Endothelial cell of umbilical vein (primary cell): ENCODE measurements at regions not wholly inside any gene's neighbourhood (a gene's known extent, or its start where the extent isn't known, plus 50 kb on each side); places are given as distances from the start of the nearest gene placed in this dataset.

ENCODE experiments used
- BruUV-seq: library from RNA; stranded (reverse); fragments of 400-500 nt; replicated peaks from 2 replicates; lab custom pipeline; 2021; lab: Mats Ljungman, UMichigan
- CTCF ChIA-PET: fragments of 300-600, 350-600 bp; sonication (Branson Sonifier 250); formaldehyde crosslinking; loops from one replicate; lab custom pipeline; 2021; ENCODE audit warnings: antibody characterized with exemption, inconsistent platforms; lab: Charles Lee
- POLR2A ChIA-PET: fragments of 300-600, 350-600 bp; sonication (Branson Sonifier 250); formaldehyde crosslinking; loops from one replicate; lab custom pipeline; 2021; ENCODE audit warnings: antibody characterized with exemption, inconsistent platforms; lab: Charles Lee
- DNase-seq: peaks from one replicate; pipeline ENCODE4 v3.0.0-alpha.2; 2011; ENCODE audit warnings: low read depth, low spot score
- FAIRE-seq: peaks from 2 replicates; lab custom pipeline; 2011; peaks lifted over from hg19 to GRCh38; lab: Jason Lieb, UNC
- H2AFZ ChIP-seq: 2 replicates; pipeline ENCODE4 v1.6.0; 2012; ENCODE audit warnings: low read depth, low read length, control low read depth, inconsistent platforms
- H3K27ac ChIP-seq: 2 replicates; pipeline ENCODE4 v1.5.1; 2011; ENCODE audit warnings: low read depth, mild to moderate bottlenecking, control low read depth, low read length, moderate library complexity; ENCODE audit not compliant: insufficient read depth
- H3K27me3 ChIP-seq, 2 experiments: 2 replicates each; pipeline versions ENCODE4 v1.6.0 to v1.6.1; 2011; ENCODE audit warnings: low read length in 2 of 2, mixed read lengths in 1 of 2; ENCODE audit not compliant: control insufficient read depth in 2 of 2, insufficient read depth in 2 of 2
- H3K36me3 ChIP-seq, 2 experiments: 2 replicates in 1 of 2; 3 replicates in 1 of 2; pipeline ENCODE4 v1.5.1; 2011; ENCODE audit warnings: low read length in 2 of 2, mild to moderate bottlenecking in 1 of 2, moderate library complexity in 1 of 2; ENCODE audit not compliant: control insufficient read depth in 2 of 2, insufficient read depth in 2 of 2; ENCODE audit errors: extremely low read depth in 1 of 2
- H3K4me1 ChIP-seq: 3 replicates; pipeline ENCODE4 v1.5.1; 2011; ENCODE audit warnings: mild to moderate bottlenecking, low read length; ENCODE audit not compliant: control insufficient read depth, insufficient read depth; ENCODE audit errors: extremely low read depth
- H3K4me2 ChIP-seq: 2 replicates; pipeline ENCODE4 v1.6.1; 2011; ENCODE audit warnings: low read length, control low read depth, mixed read lengths; ENCODE audit not compliant: insufficient read depth
- H3K4me3 ChIP-seq, 3 experiments: fragments of 200-600 bp in 1 of 3; sonication (generic), shearing (Covaris generic) in 1 of 3; replicated peaks in 1 of 3; 2 replicates each; pipeline ENCODE4 v1.5.1; 2011 to 2016; ENCODE audit warnings: control low read depth in 3 of 3, low read length in 3 of 3, mild to moderate bottlenecking in 2 of 3, inconsistent platforms in 1 of 3, low read depth in 1 of 3, moderate library complexity in 1 of 3; ENCODE audit not compliant: insufficient read depth in 1 of 3
- H3K79me2 ChIP-seq: 2 replicates; pipeline ENCODE4 v1.6.0; 2012; ENCODE audit warnings: low read length, inconsistent platforms; ENCODE audit not compliant: control insufficient read depth, insufficient read depth
- H3K9ac ChIP-seq: replicated peaks from 2 replicates; pipeline ENCODE3; 2011; ENCODE audit warnings: low read length, control low read depth; ENCODE audit not compliant: insufficient read depth; ENCODE audit errors: extremely low read depth
- H3K9me1 ChIP-seq: replicated peaks from 3 replicates; pipeline ENCODE4 v1.6.0; 2011; ENCODE audit warnings: mild to moderate bottlenecking, low read length; ENCODE audit not compliant: control insufficient read depth, insufficient read depth; ENCODE audit errors: extremely low read depth
- H3K9me3 ChIP-seq: replicated peaks from 2 replicates; pipeline ENCODE4 v1.5.1; 2012; ENCODE audit warnings: low read length, inconsistent platforms; ENCODE audit not compliant: control insufficient read depth, insufficient read depth
- H4K20me1 ChIP-seq: replicated peaks from 2 replicates; pipeline ENCODE3; 2011; ENCODE audit warnings: mild to moderate bottlenecking, low read length; ENCODE audit not compliant: control insufficient read depth, insufficient read depth; ENCODE audit errors: extremely low read depth
- GATA2 ChIP-seq: IDR thresholded peaks from 2 replicates; pipeline ENCODE4 v1.7.0; 2011; ENCODE audit warnings: low read depth, mild to moderate bottlenecking, moderate library complexity, mixed read lengths, low read length; ENCODE audit not compliant: insufficient read length, insufficient read depth
- JUN ChIP-seq: IDR thresholded peaks from 2 replicates; pipeline ENCODE4 v1.6.1; 2011; ENCODE audit warnings: borderline replicate concordance, low read depth; ENCODE audit not compliant: insufficient read length, insufficient read depth
- MYC ChIP-seq: IDR thresholded peaks from one replicate; pipeline ENCODE4 v1.6.1; 2011; ENCODE audit warnings: mild to moderate bottlenecking, low read depth, low read length
- POLR2AphosphoS5 ChIP-seq: IDR thresholded peaks from 2 replicates; pipeline ENCODE4 v1.6.1; 2012; ENCODE audit warnings: low read depth, mild to moderate bottlenecking, control low read depth, low read length, moderate library complexity; ENCODE audit not compliant: insufficient read depth
- dilution Hi-C: fragments of 300-500 bp; cut with MboI; formaldehyde crosslinking; loops from one replicate; pipeline ENCODE4 v1.15.0; 2019; ENCODE audit warnings: low sequenced_read_pairs; ENCODE audit not compliant: extremely low pct_ligation_motif_present
- intact Hi-C: fragments of 100-400 bp; cut with micrococcal nuclease; formaldehyde crosslinking; loops from one replicate; pipeline ENCODE4 v1.10.0; 2022
- TF ChIP-seq, protein P1 (sequence below), 2 donors: IDR thresholded peaks; 1 replicate in 1 of 2; 2 replicates in 1 of 2; pipeline ENCODE4 v1.5.1; 2011; ENCODE audit warnings: low read length in 2 of 2, mild to moderate bottlenecking in 2 of 2, moderate library complexity in 2 of 2, control low read depth in 1 of 2, inconsistent platforms in 1 of 2, low read depth in 1 of 2; ENCODE audit not compliant: insufficient read depth in 1 of 2; ENCODE audit errors: extremely low read depth in 1 of 2

- no peak for TF ChIP-seq GATA2
- no peak for TF ChIP-seq MYC
- TF ChIP-seq, protein P1, sequence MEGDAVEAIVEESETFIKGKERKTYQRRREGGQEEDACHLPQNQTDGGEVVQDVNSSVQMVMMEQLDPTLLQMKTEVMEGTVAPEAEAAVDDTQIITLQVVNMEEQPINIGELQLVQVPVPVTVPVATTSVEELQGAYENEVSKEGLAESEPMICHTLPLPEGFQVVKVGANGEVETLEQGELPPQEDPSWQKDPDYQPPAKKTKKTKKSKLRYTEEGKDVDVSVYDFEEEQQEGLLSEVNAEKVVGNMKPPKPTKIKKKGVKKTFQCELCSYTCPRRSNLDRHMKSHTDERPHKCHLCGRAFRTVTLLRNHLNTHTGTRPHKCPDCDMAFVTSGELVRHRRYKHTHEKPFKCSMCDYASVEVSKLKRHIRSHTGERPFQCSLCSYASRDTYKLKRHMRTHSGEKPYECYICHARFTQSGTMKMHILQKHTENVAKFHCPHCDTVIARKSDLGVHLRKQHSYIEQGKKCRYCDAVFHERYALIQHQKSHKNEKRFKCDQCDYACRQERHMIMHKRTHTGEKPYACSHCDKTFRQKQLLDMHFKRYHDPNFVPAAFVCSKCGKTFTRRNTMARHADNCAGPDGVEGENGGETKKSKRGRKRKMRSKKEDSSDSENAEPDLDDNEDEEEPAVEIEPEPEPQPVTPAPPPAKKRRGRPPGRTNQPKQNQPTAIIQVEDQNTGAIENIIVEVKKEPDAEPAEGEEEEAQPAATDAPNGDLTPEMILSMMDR (IDR thresholded peaks at IDR 0.05; ENCODE audit: extremely low read depth in 1 of 2, insufficient read depth in 1 of 2, low read depth in 1 of 2, low read length in 2 of 2): no peak
- no peak for TF ChIP-seq JUN
- TF ChIP-seq POLR2AphosphoS5: no peak
- dilution Hi-C loops: no loop called here
- Histone ChIP-seq H3K4me3 (no peak overlapping the region), H2AFZ (no peak overlapping the region), H3K4me1 (no peaks in the 10 kb centered on the region), H3K27ac (no peak overlapping the region), H3K9me1 (no peaks in the 10 kb centered on the region), H3K4me2 (no peak overlapping the region), H3K9ac (no peak overlapping the region), H3K27me3 (no peaks in the 10 kb centered on the region), H3K79me2 (no peaks in the 10 kb centered on the region), H3K9me3 (no peaks in the 10 kb centered on the region), H3K36me3 (no peaks in the 10 kb centered on the region), H4K20me1 (no peaks in the 10 kb centered on the region)
- POLR2A ChIA-PET: no interaction called here
- DNase-seq (no peak), FAIRE-seq (no peak)
- no TSS peak for BruUV-seq
- intact Hi-C loops: no loop called here
- CTCF ChIA-PET: interaction anchor here (1.1 kb wide), 2 partner anchors 11 to 27 kb away, joined by 3 to 4 read pairs; no protein-coding TSS in a partner anchor
Observed at GRCh38 chr14:49960453-49960852, 67.6 kb downstream of the ARF6 start.
